CD4-positive, alpha-beta T cell treated with Interleukin-17A for 4 hours (primary cell): ENCODE measurements at regions not wholly inside any gene's neighbourhood (a gene's known extent, or its start where the extent isn't known, plus 50 kb on each side); places are given as distances from the start of the nearest gene placed in this dataset.

Experiments used
- DNase-seq: peaks from one replicate; pipeline ENCODE4 v3.0.0-alpha.2; 2020; ENCODE audit warnings: mixed read lengths

- no peak for DNase-seq
These were observed 300.9 kb upstream of the SYT4 start for GRCh38 chr18:43578211-43578610.

GRCh38 chr18:43578706-43579105 lies 301.4 kb upstream of the SYT4 start:
- DNase-seq = no peak

DNA sequence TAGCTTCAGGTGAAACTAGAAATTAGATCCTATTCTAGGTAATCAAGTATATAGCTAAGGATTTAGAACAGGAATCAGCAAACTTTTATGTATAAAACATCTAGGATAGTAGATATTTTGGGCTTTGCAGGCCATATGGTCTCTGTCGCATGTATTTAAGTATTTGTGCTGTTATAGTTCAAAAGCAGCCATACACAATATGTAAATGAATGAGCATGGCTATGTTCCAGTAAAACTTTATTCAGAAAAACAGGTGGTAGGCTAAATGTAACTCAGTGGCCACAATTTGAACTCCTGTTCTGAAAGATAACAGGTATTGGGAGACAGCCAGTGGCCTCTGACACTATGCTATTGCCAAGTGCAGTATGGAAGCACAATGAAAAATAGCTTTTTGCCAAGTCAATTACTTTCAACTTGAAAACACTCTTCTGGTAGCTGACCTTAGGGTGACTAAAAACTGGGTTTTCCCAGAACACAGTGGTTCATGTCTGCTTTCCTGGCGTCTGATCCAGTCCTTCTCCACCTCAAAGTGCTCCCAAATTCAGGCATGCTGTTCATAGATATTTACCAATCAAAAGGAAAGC lies 304.7 kb upstream of the SYT4 start:
- no peak for DNase-seq

- DNase-seq = no peak
These were observed 310.4 kb upstream of the SYT4 start for GRCh38 chr18:43587538-43588153.

- DNase-seq = no peak
These were observed 311.5 kb upstream of the SYT4 start for GRCh38 chr18:43588838-43589237.

- DNase-seq = no peak
These were observed 312.4 kb upstream of the SYT4 start for GRCh38 chr18:43589611-43590151.

DNA sequence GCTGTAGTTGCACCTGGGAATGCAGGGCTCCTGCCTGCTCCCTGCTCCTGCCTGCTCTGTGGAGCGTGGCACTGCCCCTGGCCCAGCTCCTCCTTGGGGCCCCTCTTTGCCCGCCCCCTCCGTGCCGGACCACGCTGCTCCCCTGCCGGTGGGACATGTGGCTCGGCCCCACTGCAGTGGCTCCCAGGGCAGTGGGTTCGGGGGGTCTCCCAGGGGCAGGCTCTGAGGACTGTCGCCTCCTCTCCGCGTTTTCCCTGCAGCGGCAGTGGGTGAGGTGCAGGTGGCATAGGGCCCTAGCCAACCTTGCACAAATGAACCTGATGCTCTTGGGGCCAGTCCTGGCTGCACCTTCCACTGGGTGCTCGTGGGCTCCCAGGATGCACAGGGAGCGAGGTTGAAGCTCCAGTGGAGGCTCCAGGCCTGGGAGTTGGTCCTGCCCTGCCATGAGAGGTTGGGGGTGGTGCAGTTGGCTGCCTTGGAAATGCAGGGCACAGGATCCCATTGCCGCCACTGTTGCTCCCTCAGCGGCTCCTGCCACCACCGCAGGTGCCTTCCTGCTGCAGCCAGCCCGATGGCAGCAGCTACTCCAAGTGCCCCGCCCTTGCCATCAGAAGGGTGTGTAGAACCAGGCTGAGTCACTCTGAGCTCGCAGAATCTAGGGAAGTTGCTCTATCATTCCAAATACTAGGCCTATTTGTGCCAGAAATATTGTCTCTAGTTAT lies 313.1 kb upstream of the SYT4 start:
- no peak for DNase-seq

DNA sequence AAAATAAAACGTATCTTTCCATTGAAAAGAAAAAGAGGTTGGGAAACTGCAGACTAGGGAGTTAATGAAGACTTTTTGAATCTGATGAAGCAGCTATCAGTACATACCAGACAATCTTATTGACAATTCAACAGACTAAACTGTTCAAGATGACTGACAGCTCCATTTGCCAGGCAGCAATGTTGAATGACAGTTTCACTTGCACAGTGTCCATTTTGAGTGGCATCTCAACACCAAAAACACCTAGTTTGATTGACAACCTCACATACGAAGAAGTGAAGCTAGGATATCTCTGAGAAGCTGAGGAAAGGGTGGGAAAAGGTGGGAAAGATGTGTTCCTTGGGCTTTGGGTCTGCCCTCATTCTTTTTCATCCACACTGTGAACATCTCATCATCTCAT lies 315.0 kb upstream of the SYT4 start:
- DNase-seq = no peak

GRCh38 chr18:43596105-43596712 lies 318.9 kb upstream of the SYT4 start:
- no peak for DNase-seq

DNA sequence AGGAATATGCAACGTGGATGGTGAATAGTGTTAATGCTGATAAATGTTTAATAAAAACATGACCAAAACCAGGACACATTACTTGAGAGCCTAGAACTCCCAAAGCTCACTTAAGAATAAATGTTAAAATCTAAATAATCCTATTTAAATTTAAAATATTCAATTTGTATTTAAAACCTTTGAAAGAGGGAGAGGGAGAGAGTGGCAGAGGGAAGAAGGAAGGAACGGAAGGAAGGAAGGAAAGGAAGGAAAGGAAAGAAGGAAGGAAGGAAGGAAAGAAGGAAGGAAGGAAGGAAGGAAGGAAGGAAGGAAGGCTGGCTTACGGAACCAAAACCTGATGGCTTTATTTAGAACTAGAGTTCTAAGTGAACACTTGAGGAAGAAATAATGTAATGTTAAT lies 324.1 kb upstream of the SYT4 start:
- DNase-seq = no peak

DNA sequence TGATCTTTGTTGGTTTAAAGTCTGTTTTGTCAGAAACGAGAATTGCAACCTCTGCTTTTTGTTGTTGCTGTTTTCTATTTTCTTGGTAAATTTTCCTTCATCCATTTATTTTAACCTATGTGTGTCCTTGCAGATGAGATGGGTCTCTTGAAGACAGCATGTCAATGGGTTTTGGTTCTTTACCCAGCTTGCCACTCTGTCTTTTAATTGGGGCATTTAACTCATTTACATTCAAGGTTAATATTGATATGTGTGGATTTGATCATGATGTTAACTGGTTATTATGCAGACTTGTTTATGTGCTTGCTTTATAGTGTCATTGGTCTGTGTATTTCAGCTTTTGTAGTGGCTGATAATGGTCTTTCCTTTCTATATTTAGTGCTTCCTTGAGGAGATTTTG lies 327.9 kb upstream of the SYT4 start:
- DNase-seq = no peak

DNA sequence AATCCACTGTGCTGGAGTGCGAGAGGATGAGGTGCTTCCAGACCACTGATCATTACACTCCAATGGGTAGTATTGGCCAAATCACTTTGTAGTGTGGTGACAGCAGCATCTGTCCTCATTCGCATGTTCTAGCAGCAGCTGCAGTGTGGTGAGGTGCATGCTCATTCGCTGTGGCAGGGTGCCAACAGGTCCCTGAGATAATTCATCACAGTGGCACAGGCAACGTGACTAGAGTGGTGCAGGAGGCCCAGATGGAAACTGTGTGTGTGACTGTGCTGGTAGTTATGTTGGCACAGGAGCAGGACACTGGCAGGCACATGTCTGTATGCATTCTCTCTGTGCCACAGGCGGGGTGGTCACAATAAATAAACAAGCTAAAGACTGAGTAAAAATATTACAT lies 329.5 kb upstream of the SYT4 start:
- DNase-seq = no peak

- DNase-seq = no peak
These were observed 343.6 kb upstream of the SYT4 start for GRCh38 chr18:43620936-43621335.

DNA sequence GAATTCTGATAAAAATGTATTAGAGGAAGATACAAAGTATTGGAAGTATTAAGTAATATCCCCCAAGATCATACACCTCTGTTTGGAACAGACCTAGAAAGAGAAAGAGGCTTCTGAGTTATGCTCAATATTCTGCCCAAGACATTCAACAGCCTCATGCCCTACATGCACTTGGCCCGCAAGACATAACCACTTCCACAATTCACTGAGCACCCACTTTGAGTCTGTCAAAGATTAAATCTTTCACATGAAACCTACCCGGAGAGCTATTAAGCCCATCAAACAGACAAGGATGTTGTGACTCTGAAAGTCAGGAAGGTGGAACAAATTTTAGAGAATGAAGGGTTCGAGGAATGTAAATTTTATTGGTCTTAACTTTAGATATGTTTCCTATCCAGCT lies 344.7 kb upstream of the SYT4 start:
- DNase-seq = no peak

DNA sequence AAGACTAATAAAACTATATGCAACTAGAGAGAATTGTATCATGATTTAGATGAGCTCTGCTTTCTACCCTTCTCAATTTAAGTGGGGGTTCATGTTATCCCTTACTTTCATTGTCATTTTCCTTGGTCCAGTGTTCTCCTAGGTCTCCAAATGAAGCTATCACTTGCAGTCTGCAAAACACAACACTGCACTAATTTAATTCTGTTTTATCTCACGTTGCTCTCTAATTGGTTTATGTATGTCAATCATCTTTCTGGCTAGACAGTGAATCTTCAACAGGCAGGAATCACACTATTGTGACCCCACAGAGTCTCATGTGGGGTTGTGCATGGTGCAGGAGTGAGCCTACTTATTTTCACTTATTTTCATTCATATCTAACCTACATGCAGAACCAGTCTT lies 348.3 kb upstream of the SYT4 start:
- no peak for DNase-seq

DNA sequence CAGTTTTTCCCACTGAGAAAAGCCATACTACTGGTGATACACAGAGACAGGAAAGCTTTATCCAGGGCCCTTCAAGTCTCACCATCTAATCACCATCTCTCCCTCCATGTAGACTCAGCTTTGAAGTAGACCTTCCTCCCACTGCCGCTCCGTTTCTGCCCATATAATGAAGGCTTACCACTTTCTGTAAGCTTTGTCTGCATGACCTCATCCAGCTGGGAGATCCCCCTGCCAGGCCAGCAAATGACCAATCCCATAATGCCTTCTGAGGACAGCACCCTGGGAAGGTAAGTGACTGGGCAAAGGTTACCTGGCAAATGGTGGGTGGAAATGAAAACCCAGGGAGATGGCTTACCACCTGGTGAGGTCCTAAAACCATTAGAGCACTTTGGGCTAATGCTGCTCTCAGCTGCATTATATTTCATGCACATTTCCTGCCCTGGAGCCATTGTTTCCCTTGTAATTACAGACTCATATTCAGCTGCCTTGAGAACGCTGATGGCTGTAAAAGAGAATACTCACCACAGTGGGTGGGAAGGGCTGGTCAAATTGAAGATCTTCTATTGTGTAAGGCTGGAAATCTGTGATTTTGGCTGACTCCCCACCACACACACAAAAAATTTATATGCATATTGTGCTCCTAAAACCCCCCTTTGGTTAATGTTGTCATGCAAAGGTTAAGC lies 350.7 kb upstream of the SYT4 start:
- DNase-seq = no peak

GRCh38 chr18:43634994-43635393 lies 357.7 kb upstream of the SYT4 start:
- no peak for DNase-seq

- no peak for DNase-seq
These were observed 358.1 kb upstream of the SYT4 start for GRCh38 chr18:43635397-43635796.

DNA sequence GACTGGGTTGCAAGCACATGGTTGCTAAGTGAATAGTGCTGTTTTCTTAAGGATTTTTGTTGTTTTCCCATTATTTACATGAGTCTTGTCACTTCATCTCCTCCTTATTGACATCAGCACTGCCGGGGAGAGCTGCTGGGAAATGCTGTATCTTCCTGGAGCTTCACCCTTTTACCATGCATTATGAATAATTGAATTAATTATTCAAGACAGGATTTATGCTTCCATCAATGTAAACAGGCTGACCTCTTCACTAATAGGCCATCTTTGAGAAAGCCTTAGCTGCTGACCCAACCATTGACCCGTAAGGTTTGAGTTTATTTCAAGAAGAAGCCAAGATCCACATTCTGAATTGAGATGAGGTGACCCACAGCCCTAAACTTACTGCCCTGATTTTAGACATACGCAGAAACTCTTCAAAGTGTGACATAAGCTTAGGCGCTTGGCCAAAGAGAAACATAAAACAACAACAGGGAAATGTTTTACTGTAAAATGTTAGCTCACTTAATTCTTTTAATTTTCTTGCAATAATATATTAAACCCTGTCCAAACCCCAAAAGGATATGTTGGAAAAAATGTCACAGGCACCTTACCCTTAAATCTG lies 365.5 kb upstream of the SYT4 start:
- DNase-seq = no peak

DNA sequence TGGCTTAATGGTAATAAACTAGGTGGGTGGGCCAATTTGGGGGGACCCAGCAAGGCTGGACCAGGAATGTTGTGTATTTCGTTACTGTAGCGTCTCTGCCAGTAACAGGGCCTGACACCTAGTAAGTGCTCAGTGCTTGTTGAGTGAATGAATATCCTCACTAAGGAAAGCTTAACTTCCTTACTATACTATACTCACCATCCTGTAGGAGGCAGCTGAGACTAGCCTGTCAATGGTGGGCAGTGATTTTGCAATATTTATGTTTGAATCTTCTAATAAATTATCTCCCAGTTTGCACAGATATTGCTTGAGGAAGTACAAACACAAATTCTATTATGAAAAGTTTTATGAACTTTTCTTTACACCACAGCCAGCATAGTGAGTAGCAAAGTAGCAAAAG lies 370.7 kb upstream of the SYT4 start:
- DNase-seq = no peak

DNA sequence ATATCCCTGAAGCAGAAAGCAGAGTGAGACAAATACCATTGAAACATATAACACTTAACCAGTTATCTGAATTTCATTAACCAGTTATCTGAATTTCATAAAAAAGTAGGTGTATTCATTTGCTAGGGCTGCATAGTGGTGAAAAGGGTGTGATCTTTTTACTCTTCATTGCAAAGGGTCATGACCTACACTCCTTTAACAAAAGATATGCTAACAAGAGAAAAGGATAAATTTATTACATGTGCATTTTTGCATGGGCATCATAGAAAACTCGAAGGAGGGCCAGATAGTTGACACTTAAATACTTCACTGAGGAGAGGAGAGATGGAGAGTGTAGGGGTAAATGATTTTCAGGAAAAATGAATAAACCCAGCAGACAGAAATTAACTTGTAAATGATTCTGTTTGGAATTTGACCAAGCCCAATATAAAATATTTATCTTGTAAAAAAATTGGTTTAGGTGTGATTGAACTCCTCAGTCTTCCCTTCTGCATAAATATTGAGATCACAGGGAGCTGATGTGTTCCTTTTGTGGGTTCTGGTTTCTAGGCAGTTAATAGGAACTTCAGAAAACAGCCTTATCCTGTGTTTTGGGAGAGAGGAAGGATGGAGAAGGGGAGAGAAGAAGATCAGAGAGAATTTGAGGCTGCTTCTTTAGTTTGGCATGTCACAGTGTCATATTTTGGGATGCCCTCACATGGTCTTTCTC lies 372.5 kb upstream of the SYT4 start:
- DNase-seq = no peak

- no peak for DNase-seq
These were observed 373.1 kb upstream of the SYT4 start for GRCh38 chr18:43650426-43650825.
